ENCODE measurements at regions not wholly inside any gene's neighbourhood (a gene's known extent, or its start where the extent isn't known, plus 50 kb on each side); places are given as distances from the start of the nearest gene placed in this dataset.

- ChIA-PET CTCF (no interaction called here), POLR2A (ENCODE audit: low non-redundant PET) (no interaction called here)
- BruUV-seq (replicated peaks): no TSS peak
- Histone ChIP-seq H3K4me3 (ENCODE audit: low read depth, low read length, poor library complexity, severe bottlenecking) (no peak overlapping the region), H3K27me3 (replicated peaks; ENCODE audit: insufficient read depth, low read depth, low read length, poor library complexity) (no peaks in the 10 kb centered on the region), H3K9me3 (ENCODE audit: low read depth, low read length, poor library complexity, severe bottlenecking) (no peaks in the 10 kb centered on the region), H3K27ac (ENCODE audit: low read depth, low read length, poor library complexity, severe bottlenecking) (no peak overlapping the region), H3K4me1 (ENCODE audit: insufficient read depth, low read length, poor library complexity, severe bottlenecking) (no peaks in the 10 kb centered on the region), H3K36me3 (ENCODE audit: insufficient read depth, low read length, poor library complexity, severe bottlenecking) (no peaks in the 10 kb centered on the region)
- no peak for TF ChIP-seq EZH2 (IDR thresholded peaks at IDR 0.05; ENCODE audit: borderline replicate concordance, low read depth, low read length, poor library complexity, severe bottlenecking)
- TF ChIP-seq CTCF (conservative IDR thresholded peaks at IDR 0.05; ENCODE audit: low read depth, low read length): no peak
- intact Hi-C loops (cut with micrococcal nuclease; ENCODE audit: unreplicated experiment): no loop called here
- no peak for DNase-seq (ENCODE audit: low spot score)
These were observed 121.8 kb upstream of the COX10 start for GRCh38 chr17:13947499-13947898.

- ChIA-PET POLR2A (ENCODE audit: low non-redundant PET) (no interaction called here), CTCF (no interaction called here)
- DNase-seq (ENCODE audit: low spot score): no peak
- intact Hi-C loops (cut with micrococcal nuclease; ENCODE audit: unreplicated experiment): no loop called here
- TF ChIP-seq EZH2 (IDR thresholded peaks at IDR 0.05; ENCODE audit: borderline replicate concordance, low read depth, low read length, poor library complexity, severe bottlenecking) (no peak), CTCF (conservative IDR thresholded peaks at IDR 0.05; ENCODE audit: low read depth, low read length) (no peak)
- Histone ChIP-seq H3K27ac (ENCODE audit: low read depth, low read length, poor library complexity, severe bottlenecking) (no peak overlapping the region), H3K27me3 (replicated peaks; ENCODE audit: insufficient read depth, low read depth, low read length, poor library complexity) (no peaks in the 10 kb centered on the region), H3K4me1 (ENCODE audit: insufficient read depth, low read length, poor library complexity, severe bottlenecking) (no peaks in the 10 kb centered on the region), H3K4me3 (ENCODE audit: low read depth, low read length, poor library complexity, severe bottlenecking) (no peak overlapping the region), H3K36me3 (ENCODE audit: insufficient read depth, low read length, poor library complexity, severe bottlenecking) (no peaks in the 10 kb centered on the region), H3K9me3 (ENCODE audit: low read depth, low read length, poor library complexity, severe bottlenecking) (no peaks in the 10 kb centered on the region)
- no TSS peak for BruUV-seq (replicated peaks)
These were observed 117.1 kb upstream of the COX10 start for GRCh38 chr17:13952009-13952750.

- Histone ChIP-seq H3K9me3 (ENCODE audit: low read depth, low read length, poor library complexity, severe bottlenecking) (no peaks in the 10 kb centered on the region), H3K4me1 (ENCODE audit: insufficient read depth, low read length, poor library complexity, severe bottlenecking) (no peaks in the 10 kb centered on the region), H3K4me3 (ENCODE audit: low read depth, low read length, poor library complexity, severe bottlenecking) (no peak overlapping the region), H3K36me3 (ENCODE audit: insufficient read depth, low read length, poor library complexity, severe bottlenecking) (no peaks in the 10 kb centered on the region), H3K27ac (ENCODE audit: low read depth, low read length, poor library complexity, severe bottlenecking) (no peak overlapping the region), H3K27me3 (replicated peaks; ENCODE audit: insufficient read depth, low read depth, low read length, poor library complexity) (no peaks in the 10 kb centered on the region)
- ChIA-PET CTCF (no interaction called here), POLR2A (ENCODE audit: low non-redundant PET) (no interaction called here)
- TF ChIP-seq CTCF (conservative IDR thresholded peaks at IDR 0.05; ENCODE audit: low read depth, low read length) (no peak), EZH2 (IDR thresholded peaks at IDR 0.05; ENCODE audit: borderline replicate concordance, low read depth, low read length, poor library complexity, severe bottlenecking) (no peak)
- no TSS peak for BruUV-seq (replicated peaks)
- DNase-seq (ENCODE audit: low spot score): no peak
- intact Hi-C loops (cut with micrococcal nuclease; ENCODE audit: unreplicated experiment): no loop called here
These were observed 115.5 kb upstream of the COX10 start for GRCh38 chr17:13953841-13954240.

Measured in A673 (cell line).